ENCODE measurements at regions not wholly inside any gene's neighbourhood (a gene's known extent, or its start where the extent isn't known, plus 50 kb on each side); places are given as distances from the start of the nearest gene placed in this dataset.

- Histone ChIP-seq H2AFZ (ENCODE audit: low read depth, low read length) (no peak overlapping the region), H2AK5ac (ENCODE audit: low read length, severe bottlenecking) (no peak overlapping the region), H3K9ac (ENCODE audit: low read length) (no peak overlapping the region), H2BK5ac (ENCODE audit: low read depth, low read length, poor library complexity, severe bottlenecking) (no peak overlapping the region), H4K8ac (ENCODE audit: low read length) (no peak overlapping the region), H3K4me3 (ENCODE audit: insufficient read depth in 1 of 2, low read depth in 1 of 2, low read length in 2 of 2) (no peak overlapping the region), H3K14ac (ENCODE audit: low read length in 2 of 2) (no peak overlapping the region), H4K91ac (ENCODE audit: low read length) (no peak overlapping the region), H3K4ac (ENCODE audit: low read depth in 1 of 2, low read length in 2 of 2) (no peak overlapping the region), H3K27me3 (ENCODE audit: control insufficient read depth in 1 of 2, insufficient read depth in 1 of 2, low read length in 2 of 2) (peaks cover 0 to 18% of the 10 kb centered on the region in 2 experiments), H3K27ac (ENCODE audit: low read length, poor library complexity, severe bottlenecking) (no peak overlapping the region), H2BK120ac (ENCODE audit: low read depth, low read length) (no peak overlapping the region), H3K9me3 (ENCODE audit: control insufficient read depth, low read length) (no peaks in the 10 kb centered on the region), H3K18ac (ENCODE audit: low read depth in 1 of 2, low read length in 2 of 2) (no peak overlapping the region), H3K36me3 (ENCODE audit: control insufficient read depth in 1 of 2, insufficient read depth in 2 of 2, low read depth in 1 of 2, low read length in 2 of 2) (no peaks in the 10 kb centered on the region), H2BK12ac (ENCODE audit: low read length in 2 of 2) (no peak overlapping the region), H2BK15ac (ENCODE audit: low read depth, poor library complexity, severe bottlenecking) (no peak overlapping the region), H3K79me1 (replicated peaks; ENCODE audit: low read length, poor library complexity, severe bottlenecking) (no peaks in the 10 kb centered on the region), H3K4me1 (ENCODE audit: control insufficient read depth, insufficient read depth, low read depth, low read length) (no peaks in the 10 kb centered on the region), H3K4me2 (ENCODE audit: low read length, poor library complexity, severe bottlenecking) (no peak overlapping the region), H3K23ac (ENCODE audit: low read length in 2 of 2) (no peak overlapping the region)
- WGBS: 89% methylated on average over 45 of the region's 49 CpGs
- no peak for DNase-seq
Measured at GRCh38 chr6:170086639-170087420, 204.0 kb downstream of the DLL1 start.

- Histone ChIP-seq H2BK120ac (ENCODE audit: low read depth, low read length) (no peak overlapping the region), H4K91ac (ENCODE audit: low read length) (no peak overlapping the region), H2BK15ac (ENCODE audit: low read depth, poor library complexity, severe bottlenecking) (no peak overlapping the region), H2AK5ac (ENCODE audit: low read length, severe bottlenecking) (no peak overlapping the region), H3K23ac (ENCODE audit: low read length in 2 of 2) (no peak overlapping the region), H3K27me3 (ENCODE audit: control insufficient read depth in 1 of 2, insufficient read depth in 1 of 2, low read length in 2 of 2) (peaks cover 0 to 22% of the 10 kb centered on the region in 2 experiments), H3K4me2 (ENCODE audit: low read length, poor library complexity, severe bottlenecking) (no peak overlapping the region), H3K4ac (ENCODE audit: low read depth in 1 of 2, low read length in 2 of 2) (no peak overlapping the region), H2AFZ (ENCODE audit: low read depth, low read length) (no peak overlapping the region), H3K27ac (ENCODE audit: low read length, poor library complexity, severe bottlenecking) (no peak overlapping the region), H2BK5ac (ENCODE audit: low read depth, low read length, poor library complexity, severe bottlenecking) (no peak overlapping the region), H3K4me3 (ENCODE audit: insufficient read depth in 1 of 2, low read depth in 1 of 2, low read length in 2 of 2) (no peak overlapping the region), H3K79me1 (replicated peaks; ENCODE audit: low read length, poor library complexity, severe bottlenecking) (no peaks in the 10 kb centered on the region), H3K9me3 (ENCODE audit: control insufficient read depth, low read length) (no peaks in the 10 kb centered on the region), H3K4me1 (ENCODE audit: control insufficient read depth, insufficient read depth, low read depth, low read length) (no peaks in the 10 kb centered on the region), H3K9ac (ENCODE audit: low read length) (no peak overlapping the region), H3K18ac (ENCODE audit: low read depth in 1 of 2, low read length in 2 of 2) (no peak overlapping the region), H2BK12ac (ENCODE audit: low read length in 2 of 2) (no peak overlapping the region), H3K36me3 (ENCODE audit: control insufficient read depth in 1 of 2, insufficient read depth in 2 of 2, low read depth in 1 of 2, low read length in 2 of 2) (no peaks in the 10 kb centered on the region), H3K14ac (ENCODE audit: low read length in 2 of 2) (no peak overlapping the region), H4K8ac (ENCODE audit: low read length) (no peak overlapping the region)
- DNase-seq: no peak
- 85% methylated on average over 24 of the region's 26 CpGs for WGBS
Measured at GRCh38 chr6:170085475-170086401, 205.1 kb downstream of the DLL1 start.

DNA sequence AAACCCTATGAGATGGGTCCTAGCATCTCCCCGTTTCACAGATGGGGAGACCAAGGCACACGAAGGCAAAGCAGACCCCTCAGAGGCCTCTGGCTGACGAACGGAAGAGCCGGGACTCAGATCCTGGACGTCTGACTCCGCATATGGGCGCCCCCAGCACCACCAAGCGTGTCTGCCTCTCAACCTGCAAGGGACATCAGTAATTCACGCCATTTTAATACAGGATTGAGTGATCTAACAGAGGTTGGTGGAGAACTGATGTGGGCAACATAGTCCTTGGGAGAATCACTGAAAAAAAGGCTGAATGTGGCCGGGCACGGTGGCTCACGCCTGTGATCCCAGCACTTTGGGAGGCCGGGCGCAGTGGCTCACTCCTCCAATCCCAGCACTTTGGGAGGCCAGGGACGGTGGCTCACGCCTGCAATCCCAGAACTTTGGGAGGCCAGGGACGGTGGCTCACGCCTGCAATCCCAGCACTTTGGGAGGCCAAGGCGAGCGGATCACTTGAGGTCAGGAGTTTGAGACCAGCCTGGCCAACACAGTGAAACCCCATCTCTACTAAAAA lies 206.6 kb downstream of the DLL1 start:
- H3K14ac ChIP-seq (ENCODE audit: low read length in 2 of 2): no peak overlapping the region
- no peak overlapping the region for H3K27ac ChIP-seq (ENCODE audit: low read length, poor library complexity, severe bottlenecking)
- H3K27me3 ChIP-seq (ENCODE audit: control insufficient read depth in 1 of 2, insufficient read depth in 1 of 2, low read length in 2 of 2): peaks cover 0 to 25% of the 10 kb centered on the region in 2 experiments
- H3K9ac ChIP-seq (ENCODE audit: low read length): no peak overlapping the region
- H3K4me3 ChIP-seq (ENCODE audit: insufficient read depth in 1 of 2, low read depth in 1 of 2, low read length in 2 of 2): no peak overlapping the region
- H3K4me2 ChIP-seq (ENCODE audit: low read length, poor library complexity, severe bottlenecking): no peak overlapping the region
- no peak overlapping the region for H4K91ac ChIP-seq (ENCODE audit: low read length)
- no peaks in the 10 kb centered on the region for H3K9me3 ChIP-seq (ENCODE audit: control insufficient read depth, low read length)
- no peak overlapping the region for H2BK12ac ChIP-seq (ENCODE audit: low read length in 2 of 2)
- WGBS: 84% methylated on average over 17 of the region's 21 CpGs
- H4K8ac ChIP-seq (ENCODE audit: low read length): no peak overlapping the region
- no peak overlapping the region for H3K23ac ChIP-seq (ENCODE audit: low read length in 2 of 2)
- no peak overlapping the region for H2BK120ac ChIP-seq (ENCODE audit: low read depth, low read length)
- H3K4ac ChIP-seq (ENCODE audit: low read depth in 1 of 2, low read length in 2 of 2): no peak overlapping the region
- H2AFZ ChIP-seq (ENCODE audit: low read depth, low read length): no peak overlapping the region
- no peaks in the 10 kb centered on the region for H3K36me3 ChIP-seq (ENCODE audit: control insufficient read depth in 1 of 2, insufficient read depth in 2 of 2, low read depth in 1 of 2, low read length in 2 of 2)
- DNase-seq: no peak
- H3K79me1 ChIP-seq (replicated peaks; ENCODE audit: low read length, poor library complexity, severe bottlenecking): no peaks in the 10 kb centered on the region
- no peak overlapping the region for H2BK5ac ChIP-seq (ENCODE audit: low read depth, low read length, poor library complexity, severe bottlenecking)
- H2BK15ac ChIP-seq (ENCODE audit: low read depth, poor library complexity, severe bottlenecking): no peak overlapping the region
- H3K4me1 ChIP-seq (ENCODE audit: control insufficient read depth, insufficient read depth, low read depth, low read length): no peaks in the 10 kb centered on the region
- no peak overlapping the region for H2AK5ac ChIP-seq (ENCODE audit: low read length, severe bottlenecking)
- H3K18ac ChIP-seq (ENCODE audit: low read depth in 1 of 2, low read length in 2 of 2): no peak overlapping the region

Measured in mesenchymal stem cell (in vitro differentiated cells and primary cell).